ENCODE measurements at regions not wholly inside any gene's neighbourhood (a gene's known extent, or its start where the extent isn't known, plus 50 kb on each side); places are given as distances from the start of the nearest gene placed in this dataset.

GRCh38 chr7:136210664-136211063, 233.5 kb upstream of the MTPN start:
- FAIRE-seq (no peak), DNase-seq (ENCODE audit: low read depth in 1 of 2, low spot score in 1 of 2) (no peak), ATAC-seq (no peak)
- Histone ChIP-seq H3K9me3 (no peaks in the 10 kb centered on the region), H3K27ac (no peak overlapping the region), H3K4me1 (no peaks in the 10 kb centered on the region), H3K4me2 (no peak overlapping the region), H3K4me3 (no peak overlapping the region)
- 1% methylated on average over 2 of the region's 2 CpGs for WGBS (ENCODE audit: missing lambda C conversion rate)
- TF ChIP-seq MYC (IDR thresholded peaks at IDR 0.05; ENCODE audit: borderline replicate concordance, low read length), result no peak
- TF ChIP-seq RCOR1 (IDR thresholded peaks at IDR 0.05; ENCODE audit: low read depth, low read length), result no peak
- no peak for TF ChIP-seq ZSCAN20 (CRISPR knock-in tag; IDR thresholded peaks at IDR 0.05)
- no peak for TF ChIP-seq POLR2A (IDR thresholded peaks at IDR 0.05; ENCODE audit: low read length)
- no peak for TF ChIP-seq RNF2 (IDR thresholded peaks at IDR 0.05; ENCODE audit: borderline replicate concordance, low read depth)
- no peak for TF ChIP-seq POLR2AphosphoS2 (conservative IDR thresholded peaks at IDR 0.05; ENCODE audit: low read length)
- no peak for TF ChIP-seq HOXB5 (CRISPR knock-in tag; IDR thresholded peaks at IDR 0.05)
- TF ChIP-seq ZC3H11A (IDR thresholded peaks at IDR 0.05), result no peak
- no peak for TF ChIP-seq RAD21 (conservative IDR thresholded peaks at IDR 0.05 in 1 of 2, IDR thresholded peaks at IDR 0.05 in 1 of 2)
- TF ChIP-seq BCL3 (IDR thresholded peaks at IDR 0.05), result no peak
- TF ChIP-seq ATOH8 (CRISPR knock-in tag; IDR thresholded peaks at IDR 0.05; ENCODE audit: low read depth), result no peak
- TF ChIP-seq FOXS1 (CRISPR knock-in tag; IDR thresholded peaks at IDR 0.05), result no peak
- TF ChIP-seq HOXA7 (CRISPR knock-in tag; IDR thresholded peaks at IDR 0.05), result no peak
- no peak for TF ChIP-seq HES2 (IDR thresholded peaks at IDR 0.05)
- TF ChIP-seq EP300 (IDR thresholded peaks at IDR 0.05), result no peak
- CTCF ChIA-PET, result no interaction called here
- POLR2A ChIA-PET, result no interaction called here

- Histone ChIP-seq H3K9me3 (no peaks in the 10 kb centered on the region), H3K27ac (no peak overlapping the region), H3K4me2 (no peak overlapping the region), H3K4me3 (no peak overlapping the region), H3K4me1 (no peaks in the 10 kb centered on the region)
- TF ChIP-seq FOSB (CRISPR knock-in tag; IDR thresholded peaks at IDR 0.05), result no peak
- TF ChIP-seq HEYL (CRISPR knock-in tag; IDR thresholded peaks at IDR 0.05), result no peak
- no peak for TF ChIP-seq MAZ (IDR thresholded peaks at IDR 0.05; ENCODE audit: borderline replicate concordance, low read depth, low read length)
- no peak for TF ChIP-seq CBX8 (IDR thresholded peaks at IDR 0.05)
- TF ChIP-seq HMGXB4 (CRISPR knock-in tag; IDR thresholded peaks at IDR 0.05; ENCODE audit: borderline replicate concordance), result no peak
- TF ChIP-seq GATA3 (IDR thresholded peaks at IDR 0.05; ENCODE audit: borderline replicate concordance), result no peak
- no peak for TF ChIP-seq JUN (IDR thresholded peaks at IDR 0.05)
- TF ChIP-seq EHF (CRISPR knock-in tag; IDR thresholded peaks at IDR 0.05), result no peak
- no peak for TF ChIP-seq HOXB5 (CRISPR knock-in tag; IDR thresholded peaks at IDR 0.05)
- TF ChIP-seq TFCP2L1 (CRISPR knock-in tag; IDR thresholded peaks at IDR 0.05), result no peak
- TF ChIP-seq SMC3 (IDR thresholded peaks at IDR 0.05), result no peak
- TF ChIP-seq ELK1 (IDR thresholded peaks at IDR 0.05; ENCODE audit: low read depth, low read length), result no peak
- TF ChIP-seq NR3C1 (IDR thresholded peaks at IDR 0.05), result no peak
- no peak for TF ChIP-seq ZNF302 (CRISPR knock-in tag; IDR thresholded peaks at IDR 0.05)
- TF ChIP-seq CHD4 (IDR thresholded peaks at IDR 0.05; ENCODE audit: borderline replicate concordance), result no peak
- TF ChIP-seq CBX2 (IDR thresholded peaks at IDR 0.05; ENCODE audit: borderline replicate concordance, low read depth), result no peak
- no peak for TF ChIP-seq KDM1A (IDR thresholded peaks at IDR 0.05; ENCODE audit: low read depth)
- TF ChIP-seq RFX5 (IDR thresholded peaks at IDR 0.05), result no peak
- TF ChIP-seq POLR2A (IDR thresholded peaks at IDR 0.05; ENCODE audit: low read length), result no peak
- no peak for DNase-seq (ENCODE audit: low read depth in 1 of 2, low spot score in 1 of 2)
- no peak for ATAC-seq
- POLR2A ChIA-PET, result no interaction called here
- FAIRE-seq, result peak; percentile 63
- CTCF ChIA-PET, result no interaction called here
These were observed 232.9 kb upstream of the MTPN start for GRCh38 chr7:136210079-136210478.
